GM11168 (cell line): ENCODE measurements at regions not wholly inside any gene's neighbourhood (a gene's known extent, or its start where the extent isn't known, plus 50 kb on each side); places are given as distances from the start of the nearest gene placed in this dataset.

ENCODE experiments used
- in situ Hi-C: fragments of 300-500 bp; cut with MboI; formaldehyde crosslinking; loops from one replicate; pipeline ENCODE4 v1.12.0; 2022; ENCODE audit warnings: low sequenced_read_pairs; ENCODE audit not compliant: unreplicated experiment

GRCh38 chr13:69579351-69579750 lies 528.3 kb upstream of the ATXN8OS start:
- in situ Hi-C loops: no loop called here

- in situ Hi-C loops: no loop called here
Measured at GRCh38 chr13:69571606-69572323, 535.9 kb upstream of the ATXN8OS start.

GRCh38 chr13:69567514-69567913 lies 540.1 kb upstream of the ATXN8OS start:
- in situ Hi-C loops: no loop called here

- in situ Hi-C loops: no loop called here
Measured at GRCh38 chr13:69566104-69566716, 541.4 kb upstream of the ATXN8OS start.

- in situ Hi-C loops: no loop called here
Measured at GRCh38 chr13:69565334-69565733, 542.3 kb upstream of the ATXN8OS start.

GRCh38 chr13:69556540-69557196 lies 551.0 kb upstream of the ATXN8OS start:
- in situ Hi-C loops: no loop called here

- in situ Hi-C loops: no loop called here
Measured at GRCh38 chr13:69553976-69554375, 553.6 kb upstream of the ATXN8OS start.

- in situ Hi-C loops: no loop called here
Measured at GRCh38 chr13:69551193-69551592, 556.4 kb upstream of the ATXN8OS start.

GRCh38 chr13:69547780-69548179 lies 559.8 kb upstream of the ATXN8OS start:
- in situ Hi-C loops: loop anchor here (25.0 kb wide), 1 partner anchor 315 kb away; no protein-coding TSS in a partner anchor

GRCh38 chr13:69545551-69545950 lies 562.1 kb upstream of the ATXN8OS start:
- in situ Hi-C loops: loop anchor here (25.0 kb wide), 1 partner anchor 317 kb away; no protein-coding TSS in a partner anchor

- in situ Hi-C loops: loop anchor here (25.0 kb wide), 1 partner anchor 338 kb away; no protein-coding TSS in a partner anchor
Measured at GRCh38 chr13:69524459-69525150, 583.0 kb upstream of the ATXN8OS start.

GRCh38 chr13:69496981-69497380 lies 610.6 kb upstream of the ATXN8OS start:
- in situ Hi-C loops: no loop called here

GRCh38 chr13:69495096-69495495 lies 612.5 kb upstream of the ATXN8OS start:
- in situ Hi-C loops: no loop called here

- in situ Hi-C loops: no loop called here
Measured at GRCh38 chr13:69487576-69487975, 620.0 kb upstream of the ATXN8OS start.

GRCh38 chr13:69485991-69486592 lies 621.5 kb upstream of the ATXN8OS start:
- in situ Hi-C loops: no loop called here

GRCh38 chr13:69477451-69477850 lies 630.2 kb upstream of the ATXN8OS start:
- in situ Hi-C loops: no loop called here

- in situ Hi-C loops: no loop called here
Measured at GRCh38 chr13:69474011-69474685, 633.5 kb upstream of the ATXN8OS start.

GRCh38 chr13:69468624-69469023 lies 639.0 kb upstream of the ATXN8OS start:
- in situ Hi-C loops: no loop called here

GRCh38 chr13:69461397-69461796 lies 646.2 kb upstream of the ATXN8OS start:
- in situ Hi-C loops: no loop called here

- in situ Hi-C loops: no loop called here
Measured at GRCh38 chr13:69459346-69459745, 648.3 kb upstream of the ATXN8OS start.
